GM18508 (cell line): ENCODE measurements at regions not wholly inside any gene's neighbourhood (a gene's known extent, or its start where the extent isn't known, plus 50 kb on each side); places are given as distances from the start of the nearest gene placed in this dataset.

ENCODE experiments used
- ATAC-seq: cut with Tn5 transposase; IDR thresholded peaks from one replicate; pipeline ENCODE4 v1.9.1; 2021; ENCODE audit warnings: moderate number of reproducible peaks; ENCODE audit not compliant: insufficient read depth, unreplicated experiment

GRCh38 chr7:35401217-35401879, 147.4 kb upstream of the TBX20 start:
- no peak for ATAC-seq

GRCh38 chr7:35399840-35400239, 145.9 kb upstream of the TBX20 start:
- no peak for ATAC-seq

DNA sequence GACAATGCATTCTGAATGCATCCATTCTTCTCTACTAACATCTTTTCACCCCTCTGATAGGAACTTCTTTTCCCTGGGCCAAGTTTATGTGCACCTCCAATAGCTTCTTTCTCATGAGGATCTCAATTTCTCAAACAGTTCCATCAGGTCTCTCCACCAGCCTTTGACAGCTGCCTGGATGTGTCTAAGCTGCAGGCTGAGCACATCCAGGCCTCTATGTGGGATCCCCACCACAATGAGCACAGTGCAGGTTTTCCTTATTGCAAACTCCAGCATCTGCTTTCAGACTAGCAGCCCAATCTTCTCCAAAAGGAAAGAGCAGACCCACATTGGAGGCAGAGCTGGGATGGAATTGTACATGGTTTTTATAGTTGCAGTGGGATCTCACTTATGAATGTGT, 145.3 kb upstream of the TBX20 start:
- ATAC-seq: no peak

DNA sequence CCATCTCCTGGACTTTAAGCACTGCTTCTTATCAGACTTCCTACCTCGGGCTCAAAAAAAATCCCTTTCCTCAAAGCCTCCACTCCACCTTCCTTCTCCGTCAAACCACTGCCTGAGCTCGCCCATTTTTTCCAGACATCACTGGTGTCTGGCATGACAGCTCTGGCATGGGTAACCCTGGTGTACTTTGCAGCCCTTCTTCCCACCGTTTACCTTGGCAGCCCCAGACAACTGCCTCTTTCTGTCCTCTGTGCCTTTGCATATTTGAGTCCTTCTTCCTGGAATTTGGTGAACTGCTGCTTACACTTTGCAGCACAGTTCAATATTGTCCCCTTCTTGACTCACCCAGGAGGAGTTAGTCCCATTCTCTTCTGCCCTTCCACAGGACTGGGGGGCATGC, 144.6 kb upstream of the TBX20 start:
- ATAC-seq: no peak

GRCh38 chr7:35390146-35390545, 136.2 kb upstream of the TBX20 start:
- no peak for ATAC-seq

- ATAC-seq: no peak
These were observed 135.7 kb upstream of the TBX20 start for GRCh38 chr7:35389636-35390035.

DNA sequence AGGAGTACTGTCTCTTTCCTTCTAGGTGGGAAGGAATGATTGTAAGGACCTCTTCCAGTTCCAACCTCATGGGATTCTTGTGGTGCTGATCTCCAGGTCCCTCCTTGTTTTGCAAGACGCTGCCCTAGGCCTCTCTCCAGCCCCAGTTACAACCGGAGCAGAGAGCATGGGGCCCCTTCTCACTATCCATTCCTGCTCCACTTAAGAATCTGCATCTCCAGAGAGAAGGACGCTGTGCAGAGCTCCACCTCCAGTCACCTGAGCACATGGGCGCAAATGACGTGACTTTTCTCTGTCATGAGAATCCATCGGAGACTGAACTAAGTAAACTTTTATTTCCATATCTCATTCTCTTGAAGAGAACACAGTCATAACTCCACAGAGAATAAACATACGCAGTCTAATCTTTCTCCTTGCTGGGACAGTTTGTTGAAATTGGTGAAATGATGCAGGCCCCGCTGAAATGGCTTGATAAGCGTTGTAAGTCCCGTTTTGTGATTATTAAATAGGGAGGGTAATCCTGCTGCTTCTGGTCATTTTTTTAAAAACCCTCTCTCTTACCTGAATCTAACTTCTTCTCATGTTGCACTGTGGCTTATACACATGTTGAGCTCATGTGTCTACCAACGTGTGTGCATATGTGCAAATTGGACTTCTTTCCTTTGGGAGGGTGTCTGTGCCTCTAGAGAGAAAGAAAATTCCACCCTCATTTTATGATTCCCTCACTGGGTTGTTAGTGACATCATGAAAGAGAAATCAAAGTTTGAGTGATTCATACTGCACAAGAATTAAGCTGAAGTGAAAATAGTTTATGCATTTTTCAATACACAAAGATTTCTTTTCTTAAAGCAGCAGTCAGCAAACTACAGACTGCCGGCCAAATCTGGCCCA, 133.2 kb upstream of the TBX20 start:
- no peak for ATAC-seq

DNA sequence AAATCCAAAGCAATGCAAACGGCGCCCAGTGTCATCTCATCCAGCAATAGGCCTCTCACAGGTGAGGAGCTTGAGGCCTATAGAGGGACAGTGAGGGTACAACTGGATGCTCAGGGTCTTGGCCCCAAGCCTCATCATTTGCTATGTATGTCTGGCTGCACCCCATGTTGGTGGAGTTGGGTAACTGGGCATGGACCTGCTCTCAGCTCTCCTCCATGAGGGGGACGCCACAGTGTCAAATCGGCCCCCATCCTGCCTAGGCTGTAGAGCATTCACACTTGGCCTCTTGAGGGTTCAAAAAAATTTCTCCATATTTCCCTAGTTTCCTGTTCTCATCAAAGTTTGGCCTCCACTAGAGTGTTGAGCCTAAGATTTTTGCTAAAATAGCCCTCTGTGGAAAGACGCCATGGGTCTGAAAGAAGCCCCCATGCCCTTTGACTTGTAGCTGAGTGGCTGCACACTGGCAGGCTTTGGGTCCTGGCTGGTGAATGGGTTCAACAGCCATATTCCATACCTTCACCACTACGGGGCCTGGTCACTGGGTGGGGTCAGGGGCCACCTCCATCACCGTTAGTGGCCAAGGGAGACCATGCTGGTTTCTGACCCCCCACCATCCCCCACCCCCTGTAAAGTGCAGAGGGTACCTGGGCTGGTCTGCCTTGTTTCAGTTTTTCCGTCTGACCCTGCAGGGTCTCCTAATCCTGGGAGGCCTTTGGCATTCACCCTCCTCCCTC, 132.3 kb upstream of the TBX20 start:
- no peak for ATAC-seq

DNA sequence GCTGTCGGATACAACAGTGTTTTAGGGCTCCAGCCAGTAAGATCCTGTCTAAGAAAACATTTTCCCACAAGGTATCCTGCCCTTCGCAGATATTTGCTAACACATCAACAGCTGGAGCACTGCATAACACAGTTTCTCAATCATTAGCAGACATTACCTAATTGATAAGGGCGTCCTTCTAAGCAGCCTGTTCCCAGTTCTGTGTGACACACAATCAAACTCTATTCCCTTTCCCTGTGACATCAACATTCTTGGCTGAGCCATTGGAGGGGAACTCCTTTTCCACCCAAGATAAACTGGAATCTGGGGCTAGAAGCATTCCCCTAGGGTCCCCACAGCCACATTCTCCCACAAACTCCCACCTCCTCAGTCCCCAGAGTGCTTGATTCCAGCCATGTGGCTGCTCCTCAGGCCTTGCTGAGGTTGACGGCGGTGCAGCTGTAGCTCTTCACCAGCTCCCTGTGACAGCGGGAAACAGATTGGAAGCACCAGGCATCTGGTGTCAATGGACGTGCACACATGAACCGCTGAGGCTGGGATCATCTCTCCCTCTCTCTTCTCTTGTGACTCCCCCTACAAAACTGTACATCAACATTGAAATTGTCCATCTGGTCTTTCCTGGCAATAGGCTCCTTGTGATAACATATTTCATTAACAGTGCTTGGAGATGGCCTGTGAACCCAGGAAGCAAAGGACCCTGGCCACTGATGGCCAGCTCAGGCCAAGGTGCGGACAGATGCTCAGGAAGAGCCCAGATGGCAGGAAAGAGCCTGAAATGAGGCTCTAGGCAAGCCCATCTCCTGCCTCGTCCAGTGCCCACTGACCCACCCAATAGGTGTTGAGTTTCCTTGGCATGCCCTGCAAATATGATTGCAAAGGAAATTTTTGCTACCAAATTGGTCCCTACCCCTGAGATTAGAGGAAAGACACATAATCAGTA, 131.1 kb upstream of the TBX20 start:
- no peak for ATAC-seq

DNA sequence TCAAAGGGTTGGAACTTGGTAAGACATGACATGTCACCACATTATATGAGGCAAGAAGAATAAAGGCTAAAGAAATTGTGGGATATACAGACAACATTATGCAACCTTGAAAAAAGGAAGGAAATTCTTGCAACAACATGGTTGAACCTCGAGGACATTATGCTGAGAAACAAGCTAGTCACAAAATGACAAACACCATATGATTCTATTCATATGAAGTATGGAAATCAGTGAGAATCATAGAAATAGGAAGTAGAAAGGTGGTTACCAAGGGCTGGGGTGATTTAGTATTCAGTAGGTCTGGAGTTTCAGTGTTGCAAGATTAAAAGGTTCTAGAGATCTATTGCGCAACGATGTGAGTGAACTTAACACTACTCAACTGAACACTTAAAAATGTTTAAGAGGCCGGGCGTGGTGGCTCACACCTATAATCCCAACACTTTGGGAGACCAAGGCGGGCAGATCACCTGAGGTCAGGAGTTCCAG, 126.9 kb upstream of the TBX20 start:
- no peak for ATAC-seq

GRCh38 chr7:35379481-35379880, 125.6 kb upstream of the TBX20 start:
- no peak for ATAC-seq

DNA sequence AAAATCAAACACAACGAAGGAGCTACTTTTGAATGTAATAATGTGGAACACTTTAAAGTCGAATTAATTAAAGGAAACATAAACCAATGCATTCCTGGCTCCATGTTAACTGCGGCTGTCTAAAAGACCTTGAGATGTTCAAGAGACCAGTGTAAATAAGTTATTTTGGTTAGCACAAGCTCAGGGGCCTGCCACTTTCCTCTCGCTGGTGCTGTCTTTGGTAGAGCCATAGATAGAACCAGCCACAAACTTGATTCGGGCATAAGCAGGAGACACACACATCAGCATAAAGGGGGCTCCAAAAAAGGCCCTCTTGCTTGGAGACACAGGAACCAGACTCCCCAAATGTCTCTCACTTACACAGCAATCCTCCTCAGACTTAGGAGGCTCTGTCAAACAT, 121.6 kb upstream of the TBX20 start:
- ATAC-seq: no peak

- ATAC-seq: no peak
These were observed 121.0 kb upstream of the TBX20 start for GRCh38 chr7:35374858-35375257.

DNA sequence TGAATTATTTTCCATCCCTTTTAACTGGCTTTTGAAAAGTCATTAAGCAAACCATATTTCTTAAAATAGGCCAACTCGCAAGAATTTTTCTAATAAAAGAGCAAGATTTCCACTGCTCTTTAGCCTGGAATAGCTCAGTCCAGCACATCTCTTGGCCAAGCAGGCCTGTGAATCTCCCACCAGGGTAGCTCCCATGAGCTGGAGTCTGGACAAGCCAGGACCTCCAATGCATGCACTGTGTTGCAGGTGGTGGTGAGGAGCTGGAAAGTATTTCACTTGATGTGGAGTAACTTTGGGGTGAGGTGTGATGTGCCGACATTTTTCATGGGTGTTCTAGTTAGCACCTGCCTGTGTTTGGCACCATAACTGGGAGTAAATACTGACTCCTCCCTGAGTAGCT, 117.3 kb upstream of the TBX20 start:
- no peak for ATAC-seq

GRCh38 chr7:35370687-35371086, 116.8 kb upstream of the TBX20 start:
- ATAC-seq: no peak

GRCh38 chr7:35366167-35367155, 112.6 kb upstream of the TBX20 start:
- no peak for ATAC-seq

GRCh38 chr7:35365523-35365922, 111.6 kb upstream of the TBX20 start:
- no peak for ATAC-seq

- ATAC-seq: no peak
These were observed 108.4 kb upstream of the TBX20 start for GRCh38 chr7:35362341-35362740.

- no peak for ATAC-seq
These were observed 105.5 kb upstream of the TBX20 start for GRCh38 chr7:35359423-35359822.
